AG09319 (cell line): ENCODE measurements at regions not wholly inside any gene's neighbourhood (a gene's known extent, or its start where the extent isn't known, plus 50 kb on each side); places are given as distances from the start of the nearest gene placed in this dataset.
"Not testable (repeated sequence)": the region's sequence is repeated elsewhere in the genome, so short reads cannot be mapped to it uniquely, and the experiment has no call there.

Source experiments
- DNase-seq: peaks from one replicate; pipeline ENCODE4 v3.0.0-alpha.2; 2010; ENCODE audit warnings: low read depth; ENCODE audit errors: extremely low read depth
- CTCF ChIP-seq: IDR thresholded peaks from 2 replicates; pipeline ENCODE4 v1.5.1; 2011; ENCODE audit warnings: low read depth, mild to moderate bottlenecking, inconsistent platforms, low read length, moderate library complexity

GRCh38 chr3:170806676-170807075, 63.3 kb downstream of the RPL22L1 start:
- no peak for TF ChIP-seq CTCF
- DNase-seq, result no peak

GRCh38 chr3:170806141-170806540, 63.9 kb downstream of the RPL22L1 start:
- no peak for TF ChIP-seq CTCF

GRCh38 chr3:170805296-170805695, 64.7 kb downstream of the RPL22L1 start:
- not testable (repeated sequence) for DNase-seq

More at GRCh38 chr3:170806141-170806540, 63.9 kb downstream of the RPL22L1 start:
- no peak for DNase-seq

- not testable (repeated sequence) for DNase-seq
Observed at GRCh38 chr3:170804634-170805033, 65.4 kb downstream of the RPL22L1 start.

- no peak for DNase-seq
- no peak for TF ChIP-seq CTCF
Observed at GRCh38 chr3:170804078-170804477, 65.9 kb downstream of the RPL22L1 start.

GRCh38 chr3:170802164-170803151, 67.5 kb downstream of the RPL22L1 start:
- no peak for TF ChIP-seq CTCF
- peak; percentile 98 for DNase-seq

GRCh38 chr3:170801597-170801996, 68.4 kb downstream of the RPL22L1 start:
- DNase-seq, result no peak
- TF ChIP-seq CTCF, result no peak

GRCh38 chr3:170800275-170800674, 69.7 kb downstream of the RPL22L1 start:
- DNase-seq, result not testable (repeated sequence)

- no peak for DNase-seq
- no peak for TF ChIP-seq CTCF
Observed at GRCh38 chr3:170799009-170799408, 71.0 kb downstream of the RPL22L1 start.
